HCT116 (cell line): ENCODE measurements at regions not wholly inside any gene's neighbourhood (a gene's known extent, or its start where the extent isn't known, plus 50 kb on each side); places are given as distances from the start of the nearest gene placed in this dataset.
A peak's percentile ranks its signal among the peaks of the same experiment; 100 is the strongest.

Experiments used
- ATAC-seq: fragments of 200-7000 bp; cut with Tn5 transposase; 2 replicates; pipeline ENCODE4 v1.9.1; 2020; ENCODE audit warnings: mild to moderate bottlenecking, moderate library complexity
- BruUV-seq: library from RNA; stranded (reverse); fragments of 400-500 nt; replicated peaks from 2 replicates; lab custom pipeline; 2021; lab: Mats Ljungman, UMichigan
- CTCF ChIA-PET: fragments of 300-600 bp; sonication (Branson Sonifier 250); formaldehyde crosslinking; loops from one replicate; lab custom pipeline; 2021; ENCODE audit warnings: antibody characterized with exemption; lab: Charles Lee
- POLR2A ChIA-PET: fragments of 300-600, 350-600 bp; sonication (Branson Sonifier 250); formaldehyde crosslinking; loops from one replicate; lab custom pipeline; 2021; ENCODE audit warnings: antibody characterized with exemption; lab: Charles Lee
- RAD21 ChIA-PET, 2 experiments: fragments of 300-600 bp; sonication (Branson Sonifier 250); formaldehyde crosslinking; loops; one replicate each; lab custom pipeline; 2023; ENCODE audit warnings: low total read pairs in 2 of 2; ENCODE audit not compliant: uncharacterized antibody in 2 of 2, unreplicated experiment in 2 of 2, low non-redundant PET in 1 of 2; lab: Charles Lee
- DNase-seq: peaks from one replicate; pipeline ENCODE4 v3.0.0-alpha.2; 2010; ENCODE audit warnings: low read depth, low spot score
- H2AFZ ChIP-seq: fragments of 200-600 bp; shearing (Covaris generic), sonication (generic); 2 replicates; pipeline ENCODE4 v1.6.1; 2017; ENCODE audit warnings: low read depth, mixed run types, mixed read lengths, antibody characterized with exemption, low read length; ENCODE audit not compliant: poor library complexity, severe bottlenecking
- H3K27ac ChIP-seq: 2 replicates; pipeline ENCODE4 v1.5.1; 2012; ENCODE audit warnings: low read depth, low read length
- H3K27me3 ChIP-seq: fragments of 200-600 bp; sonication (generic); 2 replicates; pipeline ENCODE4 v1.6.1; 2016; ENCODE audit warnings: mixed run types, low read length, mixed read lengths; ENCODE audit not compliant: insufficient read depth
- H3K36me3 ChIP-seq, 2 experiments: fragments of 200-500 bp in 1 of 2; fragments of 200-600 bp in 1 of 2; sonication (Bioruptor generic) in 1 of 2; sonication (generic) in 1 of 2; 2 replicates each; pipeline versions ENCODE4 v1.5.1 to v1.6.1; 2014 to 2016; ENCODE audit warnings: low read length in 2 of 2, inconsistent platforms in 1 of 2, mixed read lengths in 1 of 2, mixed run types in 1 of 2; ENCODE audit not compliant: insufficient read depth in 2 of 2, control insufficient read depth in 1 of 2
- H3K4me1 ChIP-seq, 2 experiments: fragments of 200-600 bp in 1 of 2; sonication (generic) in 1 of 2; 2 replicates each; pipeline versions ENCODE4 v1.5.1 to v1.6.1; 2012 to 2017; ENCODE audit warnings: low read length in 2 of 2, inconsistent platforms in 1 of 2, mild to moderate bottlenecking in 1 of 2, mixed read lengths in 1 of 2, mixed run types in 1 of 2, moderate library complexity in 1 of 2; ENCODE audit not compliant: insufficient read depth in 2 of 2, control insufficient read depth in 1 of 2
- H3K4me2 ChIP-seq: fragments of 200-600 bp; sonication (generic); 2 replicates; pipeline ENCODE4 v1.6.1; 2017; ENCODE audit warnings: mixed run types, low read length, mixed read lengths
- H3K4me3 ChIP-seq, 2 experiments: fragments of 200-600 bp in 1 of 2; sonication (generic) in 1 of 2; replicated peaks in 1 of 2; 2 replicates each; pipeline ENCODE4 v1.5.1; 2011 to 2016; ENCODE audit warnings: low read length in 2 of 2, control low read depth in 1 of 2, low read depth in 1 of 2, mild to moderate bottlenecking in 1 of 2, mixed read lengths in 1 of 2, mixed run types in 1 of 2
- H3K79me2 ChIP-seq: fragments of 200-600 bp; sonication (generic); 2 replicates; pipeline ENCODE4 v1.6.1; 2017; ENCODE audit warnings: mild to moderate bottlenecking, mixed run types, low read length, moderate library complexity, mixed read lengths; ENCODE audit not compliant: insufficient read depth
- H3K9ac ChIP-seq: fragments of 200-600 bp; sonication (generic); 2 replicates; pipeline ENCODE4 v1.6.1; 2016; ENCODE audit warnings: low read length, mixed read lengths
- H3K9me2 ChIP-seq: fragments of 200-600 bp; sonication (generic), shearing (Covaris generic); 2 replicates; pipeline ENCODE4 v1.6.1; 2017; ENCODE audit warnings: mixed run types, mild to moderate bottlenecking, moderate library complexity; ENCODE audit not compliant: insufficient read depth
- H3K9me3 ChIP-seq, 2 experiments: fragments of 200-500 bp in 1 of 2; fragments of 200-600 bp in 1 of 2; sonication (Bioruptor generic) in 1 of 2; sonication (generic) in 1 of 2; 2 replicates each; pipeline ENCODE4 v1.6.1; 2014 to 2017; ENCODE audit warnings: low read length in 2 of 2, mixed read lengths in 2 of 2, inconsistent platforms in 1 of 2, low read depth in 1 of 2, mild to moderate bottlenecking in 1 of 2, mixed run types in 1 of 2, moderate library complexity in 1 of 2; ENCODE audit not compliant: control insufficient read depth in 1 of 2, insufficient read depth in 1 of 2
- H4K20me1 ChIP-seq: fragments of 200-600 bp; sonication (generic), shearing (Covaris generic); 2 replicates; pipeline ENCODE4 v1.6.1; 2017; ENCODE audit warnings: mixed run types, mild to moderate bottlenecking, moderate library complexity; ENCODE audit not compliant: insufficient read depth
- CTCF ChIP-seq, 3 experiments: fragments of 200-600 bp in 1 of 3; sonication (generic) in 1 of 3; IDR thresholded peaks in 2 of 3; conservative IDR thresholded peaks in 1 of 3; 2 replicates each; pipeline ENCODE4 v1.5.1; 2012 to 2017; ENCODE audit warnings: low read depth in 2 of 3, low read length in 2 of 3, antibody characterized with exemption in 1 of 3, borderline replicate concordance in 1 of 3, control low read depth in 1 of 3, mild to moderate bottlenecking in 1 of 3, mixed read lengths in 1 of 3, mixed run types in 1 of 3, moderate library complexity in 1 of 3; ENCODE audit not compliant: insufficient read depth in 1 of 3
- JUND ChIP-seq: IDR thresholded peaks from 2 replicates; pipeline ENCODE4 v1.6.1; 2012
- POLR2AphosphoS5 ChIP-seq: IDR thresholded peaks from 2 replicates; pipeline ENCODE4 v1.6.1; 2011; ENCODE audit warnings: mild to moderate bottlenecking, low read depth, low read length, moderate library complexity
- REST ChIP-seq: IDR thresholded peaks from 2 replicates; pipeline ENCODE4 v1.6.1; 2012; ENCODE audit warnings: low read depth
- SIN3A ChIP-seq: IDR thresholded peaks from 2 replicates; pipeline ENCODE4 v1.6.1; 2012; ENCODE audit warnings: low read depth
- TCF7L2 ChIP-seq: IDR thresholded peaks from 2 replicates; pipeline ENCODE4 v1.7.0; 2011; ENCODE audit warnings: borderline replicate concordance, inconsistent platforms; ENCODE audit not compliant: insufficient read depth, insufficient read length; ENCODE audit errors: extremely low read depth
- YY1 ChIP-seq: IDR thresholded peaks from 2 replicates; pipeline ENCODE4 v1.6.1; 2011; ENCODE audit warnings: low read length, low read depth, moderate library complexity, mild to moderate bottlenecking; ENCODE audit not compliant: insufficient replicate concordance; ENCODE audit errors: extremely low read depth
- ZFX ChIP-seq: fragments of 450-650 bp; IDR thresholded peaks from 2 replicates; pipeline ENCODE4 v1.6.1; 2017
- intact Hi-C: fragments of 100-400 bp; cut with micrococcal nuclease; formaldehyde crosslinking; loops from 2 replicates; pipeline ENCODE4 v1.10.0; 2022

- ChIA-PET CTCF (no interaction called here), POLR2A (no interaction called here)
Observed at GRCh38 chr13:111629926-111630325, 309.5 kb downstream of the TEX29 start.

GRCh38 chr13:111630406-111630805 is 310.0 kb downstream of the TEX29 start:
- Histone ChIP-seq H2AFZ (no peak overlapping the region), H3K36me3 (no peaks in the 10 kb centered on the region), H3K9ac (no peak overlapping the region), H3K4me1 (no peaks in the 10 kb centered on the region), H3K4me2 (no peak overlapping the region), H3K9me3 (no peaks in the 10 kb centered on the region), H3K27ac (no peak overlapping the region), H4K20me1 (no peaks in the 10 kb centered on the region), H3K4me3 (no peak overlapping the region), H3K9me2 (no peaks in the 10 kb centered on the region), H3K27me3 (peaks cover 37% of the 10 kb centered on the region), H3K79me2 (no peaks in the 10 kb centered on the region)
- no peak for DNase-seq
- RAD21 ChIA-PET = no interaction called here
- POLR2A ChIA-PET = no interaction called here
- no TSS peak for BruUV-seq
- intact Hi-C loops = no loop called here
- no peak for ATAC-seq
- CTCF ChIA-PET = no interaction called here
- TF ChIP-seq CTCF (IDR thresholded peaks at IDR 0.05 in 2 of 3, conservative IDR thresholded peaks at IDR 0.05 in 1 of 3; ENCODE audit: borderline replicate concordance in 1 of 3, insufficient read depth in 1 of 3, low read depth in 2 of 3, low read length in 2 of 3) (peak in 1 of 3 experiments; percentile 15; a peak in 1 of 6 replicates), SIN3A (no peak), POLR2AphosphoS5 (no peak), JUND (no peak), ZFX (no peak), REST (no peak), YY1 (no peak)

More at GRCh38 chr13:111629926-111630325, 309.5 kb downstream of the TEX29 start:
- Histone ChIP-seq H3K79me2 (no peaks in the 10 kb centered on the region), H3K36me3 (no peaks in the 10 kb centered on the region), H3K4me2 (no peak overlapping the region), H2AFZ (no peak overlapping the region), H4K20me1 (no peaks in the 10 kb centered on the region), H3K27me3 (peaks cover 36% of the 10 kb centered on the region), H3K9me3 (no peaks in the 10 kb centered on the region), H3K9me2 (no peaks in the 10 kb centered on the region), H3K9ac (no peak overlapping the region), H3K4me3 (no peak overlapping the region), H3K4me1 (no peaks in the 10 kb centered on the region), H3K27ac (no peak overlapping the region)
- intact Hi-C loops = no loop called here
- no TSS peak for BruUV-seq
- RAD21 ChIA-PET = no interaction called here
- DNase-seq (no peak), ATAC-seq (no peak)
- TF ChIP-seq TCF7L2 (no peak), CTCF (IDR thresholded peaks at IDR 0.05 in 2 of 3, conservative IDR thresholded peaks at IDR 0.05 in 1 of 3; ENCODE audit: borderline replicate concordance in 1 of 3, insufficient read depth in 1 of 3, low read depth in 2 of 3, low read length in 2 of 3) (no peak), POLR2AphosphoS5 (no peak)
